ENCODE measurements at regions not wholly inside any gene's neighbourhood (a gene's known extent, or its start where the extent isn't known, plus 50 kb on each side); places are given as distances from the start of the nearest gene placed in this dataset.

DNA sequence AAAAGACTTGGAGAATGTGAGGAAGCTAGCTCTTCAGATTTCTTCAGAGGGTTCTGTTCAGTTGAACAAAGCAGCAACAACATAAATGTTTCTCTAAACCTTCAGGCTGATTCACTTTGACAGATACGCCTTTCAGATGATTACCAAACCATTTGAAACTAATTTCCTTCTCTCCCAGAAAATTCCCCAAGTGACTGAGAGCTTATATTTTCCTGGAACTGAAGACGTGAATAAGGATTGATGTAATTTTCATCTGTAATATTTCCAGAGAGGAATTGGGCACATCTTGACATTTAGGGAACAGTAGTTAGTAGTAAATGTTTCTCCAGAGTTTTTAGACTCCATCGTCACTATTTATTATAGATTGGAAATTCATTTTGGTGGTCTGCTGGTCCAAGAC lies 108.6 kb upstream of the AADACL2 start:
- no peaks in the 10 kb centered on the region for H3K9me3 Mint-ChIP-seq
- POLR2A ChIA-PET = no interaction called here
- CTCF ChIA-PET = no interaction called here
- H3K36me3 Mint-ChIP-seq (ENCODE audit: low read depth) = no peaks in the 10 kb centered on the region
- H3K27ac Mint-ChIP-seq = no peak overlapping the region
- no peaks in the 10 kb centered on the region for H3K27me3 Mint-ChIP-seq
- no peak overlapping the region for H3K4me3 Mint-ChIP-seq
- no peaks in the 10 kb centered on the region for H3K4me1 Mint-ChIP-seq
- DNase-seq = no peak

DNA sequence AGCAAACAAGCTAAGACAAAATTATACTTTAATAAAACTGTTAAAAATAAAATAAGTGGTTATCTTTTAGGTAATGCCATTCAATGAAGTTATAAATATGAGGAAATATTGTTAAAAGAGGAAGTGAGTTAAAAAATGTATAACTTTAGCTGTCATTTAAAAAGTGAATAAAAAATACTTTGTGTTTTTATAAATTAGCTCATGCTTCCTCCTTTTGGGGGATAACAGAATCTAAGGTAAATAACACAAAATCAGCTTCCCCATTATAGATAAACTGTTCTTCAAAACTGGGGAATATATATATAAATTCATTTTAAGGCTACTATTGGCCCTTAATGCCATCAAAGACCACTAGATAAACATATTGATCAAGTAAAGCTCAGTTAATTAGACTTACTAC lies 113.7 kb upstream of the AADACL2 start:
- Mint-ChIP-seq H3K4me3 (no peak overlapping the region), H3K27me3 (no peaks in the 10 kb centered on the region), H3K27ac (no peak overlapping the region), H3K4me1 (no peaks in the 10 kb centered on the region), H3K9me3 (no peaks in the 10 kb centered on the region), H3K36me3 (ENCODE audit: low read depth) (no peaks in the 10 kb centered on the region)
- ChIA-PET CTCF (interaction anchor here (0.6 to 1.3 kb wide), 2 partner anchors 10 to 18 kb away, joined by 3 read pairs; no protein-coding TSS in a partner anchor), POLR2A (no interaction called here)
- DNase-seq = no peak

DNA sequence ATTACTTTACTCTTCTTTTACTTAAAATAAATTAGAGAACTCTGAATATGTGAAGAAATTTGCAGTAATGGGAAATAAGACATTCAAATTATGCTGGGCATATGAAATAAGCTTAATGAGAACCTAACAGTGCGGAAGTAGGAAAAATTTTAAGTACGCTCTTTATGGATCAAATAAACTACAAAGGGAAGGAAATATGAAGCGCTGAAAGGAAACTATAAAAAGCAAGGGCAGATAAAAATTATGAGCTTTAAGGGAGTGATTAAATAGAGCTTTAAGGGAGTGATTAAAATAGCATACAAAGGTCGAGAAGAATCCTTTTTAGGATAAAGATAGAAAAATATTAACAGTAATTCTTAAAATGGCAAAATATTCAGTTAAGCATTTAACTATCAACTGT lies 118.3 kb upstream of the AADACL2 start:
- Mint-ChIP-seq H3K4me3 (no peak overlapping the region), H3K9me3 (no peaks in the 10 kb centered on the region), H3K27ac (peak overlapping the region; percentile 47), H3K27me3 (peaks cover 2% of the 10 kb centered on the region), H3K4me1 (no peaks in the 10 kb centered on the region), H3K36me3 (ENCODE audit: low read depth) (no peaks in the 10 kb centered on the region)
- no peak for DNase-seq
- CTCF ChIA-PET = interaction anchor here (1.0 kb wide), 1 partner anchor 32 kb away, joined by 3 read pairs; no protein-coding TSS in a partner anchor
- POLR2A ChIA-PET = no interaction called here

DNA sequence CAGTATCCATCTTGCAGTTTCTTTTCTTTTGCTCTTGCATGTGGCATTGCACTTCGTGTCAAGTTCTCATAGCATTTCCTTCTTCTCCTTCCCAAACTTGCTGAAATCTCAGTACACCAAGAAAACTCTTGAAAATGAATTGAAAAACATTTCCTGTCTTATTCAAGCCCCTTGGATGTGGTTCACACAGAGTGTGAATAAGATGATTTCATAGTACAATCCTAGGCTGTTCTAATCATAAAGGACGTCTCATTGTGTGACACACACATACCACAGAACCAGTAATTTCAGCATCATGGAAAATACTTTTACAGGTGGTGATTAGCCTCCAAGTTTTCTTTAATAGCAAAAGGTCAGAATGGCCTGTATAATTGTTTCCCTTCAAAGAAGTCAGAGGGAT lies 121.6 kb upstream of the AADACL2 start:
- ChIA-PET CTCF (no interaction called here), POLR2A (no interaction called here)
- Mint-ChIP-seq H3K27me3 (peaks cover 2% of the 10 kb centered on the region), H3K36me3 (ENCODE audit: low read depth) (no peaks in the 10 kb centered on the region), H3K9me3 (no peaks in the 10 kb centered on the region), H3K4me1 (no peaks in the 10 kb centered on the region), H3K4me3 (no peak overlapping the region), H3K27ac (no peak overlapping the region)
- DNase-seq = no peak

GRCh38 chr3:151611419-151611818 lies 122.3 kb upstream of the AADACL2 start:
- H3K36me3 Mint-ChIP-seq (ENCODE audit: low read depth) = no peaks in the 10 kb centered on the region
- ChIA-PET CTCF (no interaction called here), POLR2A (no interaction called here)
- no peak for DNase-seq
- no peak overlapping the region for H3K4me3 Mint-ChIP-seq
- H3K27ac Mint-ChIP-seq = no peak overlapping the region
- H3K27me3 Mint-ChIP-seq = peaks cover 2% of the 10 kb centered on the region
- H3K4me1 Mint-ChIP-seq = no peaks in the 10 kb centered on the region
- H3K9me3 Mint-ChIP-seq = no peaks in the 10 kb centered on the region

DNA sequence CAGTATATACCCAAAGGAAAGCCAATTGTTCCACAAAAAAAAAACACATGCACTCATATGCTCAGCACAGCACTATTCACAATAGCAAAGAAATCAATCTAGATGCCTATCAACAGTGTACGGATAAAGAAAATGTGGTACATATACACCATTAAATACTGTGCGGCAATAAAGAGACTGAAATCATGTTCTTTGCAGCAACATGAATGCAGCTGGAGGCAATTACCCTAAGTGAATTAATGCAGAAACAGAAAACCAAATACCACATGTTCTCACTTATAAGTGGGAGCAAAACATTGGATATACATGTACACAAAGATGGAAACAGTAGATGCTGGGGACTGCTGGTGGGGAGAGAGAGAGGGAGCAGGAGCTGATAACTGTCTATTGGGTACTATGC lies 124.2 kb upstream of the AADACL2 start:
- H3K27me3 Mint-ChIP-seq = peaks cover 2% of the 10 kb centered on the region
- DNase-seq = no peak
- H3K27ac Mint-ChIP-seq = no peak overlapping the region
- POLR2A ChIA-PET = no interaction called here
- H3K9me3 Mint-ChIP-seq = no peaks in the 10 kb centered on the region
- CTCF ChIA-PET = interaction anchor here (0.7 to 1.1 kb wide), 2 partner anchors 11 to 145 kb away, joined by 3 read pairs; no protein-coding TSS in a partner anchor
- H3K4me3 Mint-ChIP-seq = no peak overlapping the region
- no peaks in the 10 kb centered on the region for H3K4me1 Mint-ChIP-seq
- H3K36me3 Mint-ChIP-seq (ENCODE audit: low read depth) = no peaks in the 10 kb centered on the region

GRCh38 chr3:151604891-151605290 lies 128.8 kb upstream of the AADACL2 start:
- H3K9me3 Mint-ChIP-seq = no peaks in the 10 kb centered on the region
- DNase-seq = no peak
- H3K36me3 Mint-ChIP-seq (ENCODE audit: low read depth) = no peaks in the 10 kb centered on the region
- no peaks in the 10 kb centered on the region for H3K4me1 Mint-ChIP-seq
- H3K27me3 Mint-ChIP-seq = peaks cover 3% of the 10 kb centered on the region
- no peak overlapping the region for H3K27ac Mint-ChIP-seq
- POLR2A ChIA-PET = no interaction called here
- CTCF ChIA-PET = no interaction called here
- no peak overlapping the region for H3K4me3 Mint-ChIP-seq

GRCh38 chr3:151600783-151601182 lies 132.9 kb upstream of the AADACL2 start:
- CTCF ChIA-PET = interaction anchor here (0.6 kb wide), 1 partner anchor 898 kb away, joined by 6 read pairs; no protein-coding TSS in a partner anchor

GRCh38 chr3:151599103-151599672 lies 134.5 kb upstream of the AADACL2 start:
- H3K4me1 Mint-ChIP-seq = no peaks in the 10 kb centered on the region
- POLR2A ChIA-PET = no interaction called here
- no peak overlapping the region for H3K27ac Mint-ChIP-seq
- CTCF ChIA-PET = no interaction called here
- H3K9me3 Mint-ChIP-seq = no peaks in the 10 kb centered on the region
- H3K27me3 Mint-ChIP-seq = peaks cover 4% of the 10 kb centered on the region
- no peak for DNase-seq
- no peak overlapping the region for H3K4me3 Mint-ChIP-seq
- H3K36me3 Mint-ChIP-seq (ENCODE audit: low read depth) = no peaks in the 10 kb centered on the region

More at GRCh38 chr3:151600783-151601182, 132.9 kb upstream of the AADACL2 start:
- POLR2A ChIA-PET = no interaction called here
- Mint-ChIP-seq H3K36me3 (ENCODE audit: low read depth) (no peaks in the 10 kb centered on the region), H3K27ac (no peak overlapping the region), H3K27me3 (peaks cover 3% of the 10 kb centered on the region), H3K9me3 (no peaks in the 10 kb centered on the region), H3K4me1 (no peaks in the 10 kb centered on the region), H3K4me3 (no peak overlapping the region)
- no peak for DNase-seq

DNA sequence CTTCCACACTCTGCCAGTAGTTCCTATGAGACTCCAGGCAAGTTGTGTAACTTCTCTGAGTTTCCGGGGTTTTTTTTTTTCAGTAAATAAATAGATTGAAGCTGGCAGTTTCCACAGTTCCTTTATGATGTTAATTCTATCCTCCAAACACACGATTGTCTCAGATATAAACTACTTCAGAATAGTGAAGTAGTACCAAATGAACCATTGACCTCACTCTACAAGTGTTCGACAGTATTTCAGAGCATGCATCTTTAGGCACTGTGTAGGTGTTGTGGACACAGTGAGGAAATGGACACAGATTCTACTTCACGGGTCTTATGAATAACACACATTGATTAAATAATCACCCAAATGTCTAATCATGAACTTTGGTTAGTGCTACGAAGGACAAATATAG lies 136.1 kb upstream of the IGSF10 start:
- peaks cover 2% of the 10 kb centered on the region for H3K27me3 Mint-ChIP-seq
- H3K4me3 Mint-ChIP-seq = no peak overlapping the region
- H3K36me3 Mint-ChIP-seq (ENCODE audit: low read depth) = no peaks in the 10 kb centered on the region
- H3K27ac Mint-ChIP-seq = no peak overlapping the region
- no peaks in the 10 kb centered on the region for H3K4me1 Mint-ChIP-seq
- no peak for DNase-seq
- no peaks in the 10 kb centered on the region for H3K9me3 Mint-ChIP-seq
- ChIA-PET POLR2A (no interaction called here), CTCF (no interaction called here)

- Mint-ChIP-seq H3K9me3 (no peaks in the 10 kb centered on the region), H3K27me3 (peaks cover 12% of the 10 kb centered on the region), H3K4me3 (no peak overlapping the region), H3K36me3 (ENCODE audit: low read depth) (no peaks in the 10 kb centered on the region), H3K27ac (no peak overlapping the region), H3K4me1 (no peaks in the 10 kb centered on the region)
- POLR2A ChIA-PET = interaction anchor here (0.6 kb wide), 1 partner anchor 124 kb away, joined by 3 read pairs; no protein-coding TSS in a partner anchor
- no peak for DNase-seq
- CTCF ChIA-PET = no interaction called here
Measured at GRCh38 chr3:151593928-151594327, 133.1 kb upstream of the IGSF10 start.

- POLR2A ChIA-PET = no interaction called here
- Mint-ChIP-seq H3K4me1 (no peaks in the 10 kb centered on the region), H3K9me3 (no peaks in the 10 kb centered on the region)
Measured at GRCh38 chr3:151592287-151592686, 131.4 kb upstream of the IGSF10 start.

DNA sequence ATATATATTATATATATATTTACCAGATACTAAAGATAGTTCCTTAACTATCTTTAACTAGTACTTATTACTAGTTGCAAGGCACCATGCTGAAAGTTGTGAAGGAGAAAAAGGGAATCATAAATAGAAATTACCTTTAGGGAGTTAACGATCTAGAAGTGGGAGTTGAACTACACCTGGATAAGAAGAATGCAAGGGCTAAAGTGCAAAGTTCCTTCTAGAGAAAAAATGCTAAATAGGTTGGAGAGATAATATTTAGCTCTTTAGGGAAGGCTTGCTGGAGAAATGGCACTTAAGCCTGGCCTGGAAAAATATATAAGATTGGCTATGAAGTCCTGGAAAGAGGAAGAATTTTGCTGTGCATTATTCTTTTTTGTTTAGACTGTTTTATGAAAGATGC lies 130.6 kb upstream of the IGSF10 start:
- H3K4me1 Mint-ChIP-seq = no peaks in the 10 kb centered on the region
- no peak overlapping the region for H3K27ac Mint-ChIP-seq
- no peaks in the 10 kb centered on the region for H3K36me3 Mint-ChIP-seq (ENCODE audit: low read depth)
- ChIA-PET CTCF (no interaction called here), POLR2A (no interaction called here)
- peaks cover 14% of the 10 kb centered on the region for H3K27me3 Mint-ChIP-seq
- no peak overlapping the region for H3K4me3 Mint-ChIP-seq
- DNase-seq = no peak
- H3K9me3 Mint-ChIP-seq = no peaks in the 10 kb centered on the region

More at GRCh38 chr3:151592287-151592686, 131.4 kb upstream of the IGSF10 start:
- peaks cover 14% of the 10 kb centered on the region for H3K27me3 Mint-ChIP-seq
- H3K36me3 Mint-ChIP-seq (ENCODE audit: low read depth) = no peaks in the 10 kb centered on the region
- CTCF ChIA-PET = no interaction called here
- DNase-seq = no peak
- no peak overlapping the region for H3K27ac Mint-ChIP-seq
- no peak overlapping the region for H3K4me3 Mint-ChIP-seq

- POLR2A ChIA-PET = no interaction called here
- no peaks in the 10 kb centered on the region for H3K4me1 Mint-ChIP-seq
- H3K4me3 Mint-ChIP-seq = no peak overlapping the region
- no peak for DNase-seq
- CTCF ChIA-PET = no interaction called here
- no peaks in the 10 kb centered on the region for H3K9me3 Mint-ChIP-seq
- peaks cover 15% of the 10 kb centered on the region for H3K27me3 Mint-ChIP-seq
- no peaks in the 10 kb centered on the region for H3K36me3 Mint-ChIP-seq (ENCODE audit: low read depth)
- no peak overlapping the region for H3K27ac Mint-ChIP-seq
Measured at GRCh38 chr3:151589311-151589710, 128.4 kb upstream of the IGSF10 start.

Data from activated CD4-positive, alpha-beta T cell treated with anti-CD3 and anti-CD28 coated beads, Interleukin-2, amount 10 ng/mL, durations not matched to agents 7 days and 5 days (primary cell).